ENCODE measurements at regions not wholly inside any gene's neighbourhood (a gene's known extent, or its start where the extent isn't known, plus 50 kb on each side); places are given as distances from the start of the nearest gene placed in this dataset.

DNA sequence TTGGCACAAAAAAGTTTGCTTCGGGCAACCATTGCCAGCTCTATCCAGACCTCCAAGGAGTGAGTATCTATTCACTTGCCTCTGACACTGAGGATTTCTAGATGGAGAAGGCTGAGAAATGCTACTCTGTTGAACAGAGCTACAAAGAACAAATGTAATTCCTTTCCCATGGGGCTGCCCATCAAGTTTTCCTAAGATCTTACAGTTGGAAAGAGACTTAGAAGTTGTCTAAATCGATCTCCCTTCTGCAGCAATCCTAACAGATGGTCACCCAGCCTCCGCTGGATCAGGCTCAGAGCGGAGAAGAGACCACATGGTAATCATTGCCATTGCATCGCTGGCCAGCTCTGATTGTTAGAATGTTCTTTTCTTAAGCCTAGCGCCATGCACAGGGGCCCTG lies 110.1 kb upstream of the BCL2L14 start:
- no peak overlapping the region for H3K27ac Mint-ChIP-seq (ENCODE audit: low read depth, unreplicated experiment)
- intact Hi-C loops (cut with micrococcal nuclease) = no loop called here
- BruUV-seq (replicated peaks) = no TSS peak
- CTCF ChIA-PET = interaction anchor here (0.6 to 1.2 kb wide), 2 partner anchors 10 to 701 kb away, joined by 3 to 4 read pairs; no protein-coding TSS in a partner anchor
- H3K36me3 Mint-ChIP-seq (ENCODE audit: insufficient read depth, unreplicated experiment) = no peaks in the 10 kb centered on the region
- no peaks in the 10 kb centered on the region for H3K9me3 Mint-ChIP-seq (ENCODE audit: unreplicated experiment)
- H3K4me1 Mint-ChIP-seq (ENCODE audit: insufficient read depth, unreplicated experiment) = peaks cover 6% of the 10 kb centered on the region
- TF ChIP-seq, protein P1, sequence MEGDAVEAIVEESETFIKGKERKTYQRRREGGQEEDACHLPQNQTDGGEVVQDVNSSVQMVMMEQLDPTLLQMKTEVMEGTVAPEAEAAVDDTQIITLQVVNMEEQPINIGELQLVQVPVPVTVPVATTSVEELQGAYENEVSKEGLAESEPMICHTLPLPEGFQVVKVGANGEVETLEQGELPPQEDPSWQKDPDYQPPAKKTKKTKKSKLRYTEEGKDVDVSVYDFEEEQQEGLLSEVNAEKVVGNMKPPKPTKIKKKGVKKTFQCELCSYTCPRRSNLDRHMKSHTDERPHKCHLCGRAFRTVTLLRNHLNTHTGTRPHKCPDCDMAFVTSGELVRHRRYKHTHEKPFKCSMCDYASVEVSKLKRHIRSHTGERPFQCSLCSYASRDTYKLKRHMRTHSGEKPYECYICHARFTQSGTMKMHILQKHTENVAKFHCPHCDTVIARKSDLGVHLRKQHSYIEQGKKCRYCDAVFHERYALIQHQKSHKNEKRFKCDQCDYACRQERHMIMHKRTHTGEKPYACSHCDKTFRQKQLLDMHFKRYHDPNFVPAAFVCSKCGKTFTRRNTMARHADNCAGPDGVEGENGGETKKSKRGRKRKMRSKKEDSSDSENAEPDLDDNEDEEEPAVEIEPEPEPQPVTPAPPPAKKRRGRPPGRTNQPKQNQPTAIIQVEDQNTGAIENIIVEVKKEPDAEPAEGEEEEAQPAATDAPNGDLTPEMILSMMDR (IDR thresholded peaks at IDR 0.05; ENCODE audit: unreplicated experiment) = no peak
- no peak overlapping the region for H3K4me3 Mint-ChIP-seq (ENCODE audit: unreplicated experiment)
- DNase-seq (ENCODE audit: unreplicated experiment) = no peak
- H3K27me3 Mint-ChIP-seq (ENCODE audit: insufficient read depth, unreplicated experiment) = peaks cover 13% of the 10 kb centered on the region
- POLR2A ChIA-PET = interaction anchor here (0.6 kb wide), 1 partner anchor 12 kb away, joined by 4 read pairs; no protein-coding TSS in a partner anchor

DNA sequence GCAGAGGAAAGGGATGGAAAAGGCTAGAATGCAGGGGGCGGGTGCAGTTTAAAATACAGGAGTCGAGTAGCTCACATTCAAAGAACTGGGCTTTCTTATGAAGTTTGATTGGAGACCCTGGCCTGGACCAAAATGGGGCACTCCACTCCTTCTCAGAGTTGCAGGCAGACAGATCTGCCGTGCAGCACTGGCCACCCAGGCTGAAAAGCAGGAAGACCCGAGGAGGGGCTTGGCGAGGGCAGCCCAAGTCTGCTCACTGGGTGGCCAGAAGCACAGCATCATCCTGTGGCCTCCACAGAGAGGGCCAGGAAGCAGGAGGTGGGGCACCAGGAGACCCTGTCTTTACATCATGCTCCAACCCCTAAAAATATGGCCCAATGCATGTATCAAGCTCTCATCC lies 109.1 kb upstream of the BCL2L14 start:
- POLR2A ChIA-PET = no interaction called here
- Mint-ChIP-seq H3K9me3 (ENCODE audit: unreplicated experiment) (no peaks in the 10 kb centered on the region), H3K36me3 (ENCODE audit: insufficient read depth, unreplicated experiment) (no peaks in the 10 kb centered on the region), H3K4me3 (ENCODE audit: unreplicated experiment) (no peak overlapping the region), H3K27me3 (ENCODE audit: insufficient read depth, unreplicated experiment) (peaks cover 3% of the 10 kb centered on the region), H3K4me1 (ENCODE audit: insufficient read depth, unreplicated experiment) (peaks cover 6% of the 10 kb centered on the region), H3K27ac (ENCODE audit: low read depth, unreplicated experiment) (no peak overlapping the region)
- BruUV-seq (replicated peaks) = no TSS peak
- TF ChIP-seq, protein P1 (IDR thresholded peaks at IDR 0.05; ENCODE audit: unreplicated experiment) = no peak
- CTCF ChIA-PET = interaction anchor here (1.2 kb wide), 1 partner anchor 11 kb away, joined by 4 read pairs; no protein-coding TSS in a partner anchor
- DNase-seq (ENCODE audit: unreplicated experiment) = no peak
- intact Hi-C loops (cut with micrococcal nuclease) = no loop called here

DNA sequence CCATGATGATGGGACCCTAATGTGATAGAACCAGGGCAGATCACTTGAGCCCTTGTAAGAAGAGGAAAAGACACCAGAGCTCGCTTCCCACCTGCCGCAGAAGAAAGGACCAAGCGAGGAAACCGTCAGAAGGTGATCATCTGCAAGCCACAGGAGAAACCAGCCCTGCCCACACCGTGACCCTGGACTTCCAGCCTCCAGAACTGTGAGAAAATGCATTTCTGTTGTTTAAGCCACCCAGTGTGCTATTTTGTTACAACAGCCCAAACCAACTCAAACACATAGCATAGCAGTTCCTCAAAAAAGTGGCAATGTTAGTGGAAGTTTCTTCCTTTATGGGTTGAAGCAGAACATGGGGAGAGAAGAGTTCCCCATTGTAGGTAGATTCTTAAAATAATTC lies 107.9 kb upstream of the BCL2L14 start:
- Mint-ChIP-seq H3K4me1 (ENCODE audit: insufficient read depth, unreplicated experiment) (peaks cover 6% of the 10 kb centered on the region), H3K36me3 (ENCODE audit: insufficient read depth, unreplicated experiment) (no peaks in the 10 kb centered on the region), H3K27me3 (ENCODE audit: insufficient read depth, unreplicated experiment) (no peaks in the 10 kb centered on the region), H3K27ac (ENCODE audit: low read depth, unreplicated experiment) (no peak overlapping the region), H3K9me3 (ENCODE audit: unreplicated experiment) (no peaks in the 10 kb centered on the region), H3K4me3 (ENCODE audit: unreplicated experiment) (no peak overlapping the region)
- DNase-seq (ENCODE audit: unreplicated experiment) = no peak
- CTCF ChIA-PET = interaction anchor here (0.6 kb wide), 1 partner anchor 332 kb away, joined by 4 read pairs; no protein-coding TSS in a partner anchor
- intact Hi-C loops (cut with micrococcal nuclease) = no loop called here
- POLR2A ChIA-PET = no interaction called here
- no TSS peak for BruUV-seq (replicated peaks)
- TF ChIP-seq, protein P1 (IDR thresholded peaks at IDR 0.05; ENCODE audit: unreplicated experiment) = no peak

DNA sequence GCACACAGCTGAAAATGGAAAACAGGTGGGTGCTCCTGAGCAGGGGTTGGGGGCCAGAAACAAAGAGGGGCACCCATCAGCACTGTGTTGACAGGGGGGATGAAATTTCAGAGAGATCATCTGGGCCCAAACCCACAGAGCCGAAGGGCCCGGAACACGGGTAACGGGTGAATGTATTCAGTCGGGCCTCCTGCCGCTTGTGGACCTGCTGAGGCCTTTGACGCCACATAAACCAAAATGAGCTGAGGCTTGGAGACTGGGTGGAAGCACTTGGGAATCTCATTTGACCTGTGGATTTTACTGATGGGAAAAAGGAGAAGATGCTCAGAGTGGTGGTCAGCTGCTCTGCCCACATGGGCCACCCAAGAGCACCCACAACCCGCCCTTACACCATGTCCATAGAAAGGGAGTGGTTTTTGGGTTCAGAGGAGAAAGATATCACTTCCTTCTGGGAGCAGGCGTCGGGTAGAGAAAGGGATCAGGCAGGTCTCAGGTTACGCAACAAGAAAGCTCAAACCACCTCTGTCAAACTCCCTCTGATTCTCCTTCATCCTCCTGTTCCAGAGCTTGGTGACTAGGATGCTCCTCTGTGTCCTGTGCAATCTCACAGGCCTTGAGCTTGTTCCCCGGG lies 106.8 kb upstream of the BCL2L14 start:
- CTCF ChIA-PET = interaction anchor here (0.6 kb wide), 1 partner anchor 1724 kb away, joined by 3 read pairs; no protein-coding TSS in a partner anchor
- H3K27me3 Mint-ChIP-seq (ENCODE audit: insufficient read depth, unreplicated experiment) = no peaks in the 10 kb centered on the region
- TF ChIP-seq, protein P1 (IDR thresholded peaks at IDR 0.05; ENCODE audit: unreplicated experiment) = no peak
- H3K4me3 Mint-ChIP-seq (ENCODE audit: unreplicated experiment) = no peak overlapping the region
- intact Hi-C loops (cut with micrococcal nuclease) = no loop called here
- POLR2A ChIA-PET = no interaction called here
- H3K36me3 Mint-ChIP-seq (ENCODE audit: insufficient read depth, unreplicated experiment) = no peaks in the 10 kb centered on the region
- H3K27ac Mint-ChIP-seq (ENCODE audit: low read depth, unreplicated experiment) = no peak overlapping the region
- no peaks in the 10 kb centered on the region for H3K9me3 Mint-ChIP-seq (ENCODE audit: unreplicated experiment)
- DNase-seq (ENCODE audit: unreplicated experiment) = no peak
- peaks cover under 1% of the 10 kb centered on the region for H3K4me1 Mint-ChIP-seq (ENCODE audit: insufficient read depth, unreplicated experiment)
- no TSS peak for BruUV-seq (replicated peaks)
